Hepatocyte (in vitro differentiated cells): ENCODE measurements at regions not wholly inside any gene's neighbourhood (a gene's known extent, or its start where the extent isn't known, plus 50 kb on each side); places are given as distances from the start of the nearest gene placed in this dataset.

Experiments
- DNase-seq: peaks from one replicate; pipeline ENCODE4 v3.0.0-alpha.2; 2016; ENCODE audit warnings: low spot score
- H2AFZ ChIP-seq: fragments of 200-600 bp; sonication (generic); 2 replicates; pipeline ENCODE4 v1.6.0; 2016; ENCODE audit warnings: antibody characterized with exemption, mild to moderate bottlenecking
- H3K27ac ChIP-seq: fragments of 200-600 bp; sonication (generic); 2 replicates; pipeline ENCODE4 v1.5.1; 2016; ENCODE audit warnings: mild to moderate bottlenecking
- H3K27me3 ChIP-seq: fragments of 200-600 bp; sonication (generic); 2 replicates; pipeline ENCODE4 v1.6.1; 2016
- H3K36me3 ChIP-seq: fragments of 200-600 bp; sonication (generic); replicated peaks from 2 replicates; pipeline ENCODE4 v1.5.1; 2016; ENCODE audit warnings: low read depth; ENCODE audit not compliant: insufficient read depth
- H3K4me1 ChIP-seq: fragments of 200-600 bp; sonication (generic); 2 replicates; pipeline ENCODE4 v1.5.1; 2016; ENCODE audit warnings: mild to moderate bottlenecking, moderate library complexity; ENCODE audit not compliant: insufficient read depth
- H3K4me2 ChIP-seq: fragments of 200-600 bp; sonication (generic); 2 replicates; pipeline ENCODE4 v1.6.0; 2016
- H3K4me3 ChIP-seq: fragments of 200-600 bp; sonication (generic); 2 replicates; pipeline ENCODE4 v1.5.1; 2016; ENCODE audit warnings: mild to moderate bottlenecking
- H3K79me2 ChIP-seq: fragments of 200-600 bp; sonication (generic); 2 replicates; pipeline ENCODE4 v1.6.0; 2017; ENCODE audit warnings: mild to moderate bottlenecking
- H3K9me2 ChIP-seq: fragments of 200-600 bp; sonication (generic); replicated peaks from 2 replicates; pipeline ENCODE4 v1.6.0; 2017; ENCODE audit warnings: mild to moderate bottlenecking; ENCODE audit not compliant: insufficient read depth
- H3K9me3 ChIP-seq: fragments of 200-600 bp; sonication (generic); 2 replicates; pipeline ENCODE4 v1.5.1; 2016; ENCODE audit warnings: low read depth, mild to moderate bottlenecking
- H4K20me1 ChIP-seq: fragments of 200-600 bp; sonication (generic); 2 replicates; pipeline ENCODE4 v1.6.0; 2016; ENCODE audit warnings: mild to moderate bottlenecking; ENCODE audit not compliant: insufficient read depth, poor library complexity, severe bottlenecking
- EZH2 ChIP-seq: fragments of 200-600 bp; sonication (generic); IDR thresholded peaks from 2 replicates; pipeline ENCODE4 v1.6.1; 2016; ENCODE audit warnings: antibody characterized with exemption, mild to moderate bottlenecking, borderline replicate concordance
- EZH2phosphoT487 ChIP-seq: fragments of 200-600 bp; sonication (generic); IDR thresholded peaks from one replicate; pipeline ENCODE4 v1.6.1; 2018; ENCODE audit warnings: antibody characterized with exemption, mild to moderate bottlenecking, low read depth, moderate library complexity; ENCODE audit not compliant: unreplicated experiment, severe bottlenecking
- WGBS: methylation state at CpG from one replicate; pipeline ENCODE4 v1.1.6; 2016; ENCODE audit warnings: low lambda C conversion rate; ENCODE audit errors: missing lambda C conversion rate; 5-methylcytosine and 5-hydroxymethylcytosine counted together
- TF ChIP-seq, protein P1 (sequence below): fragments of 200-600 bp; sonication (generic); IDR thresholded peaks from 2 replicates; pipeline ENCODE4 v1.5.1; 2016; ENCODE audit warnings: antibody characterized with exemption, mild to moderate bottlenecking; ENCODE audit not compliant: poor library complexity

DNA sequence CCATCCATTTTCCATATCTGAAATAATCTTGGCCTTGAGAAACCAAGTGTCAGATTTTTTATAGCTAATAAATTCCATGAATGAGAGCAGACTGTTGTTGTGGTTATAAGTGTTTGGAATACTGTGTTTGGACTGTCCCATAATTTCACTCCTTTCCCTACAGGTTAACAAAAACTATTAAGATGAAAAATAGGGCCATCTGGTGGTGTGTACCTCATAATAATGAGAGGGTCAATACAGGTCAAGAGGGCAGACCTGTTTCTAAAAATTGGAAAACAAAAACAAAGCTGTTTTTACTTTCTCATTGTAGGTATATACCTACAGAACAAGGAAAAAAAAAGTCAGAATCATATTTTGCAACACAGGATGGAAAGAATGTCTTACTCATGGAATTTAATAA, 553.8 kb upstream of the SGO1 start:
- Histone ChIP-seq H3K79me2 (no peaks in the 10 kb centered on the region), H4K20me1 (no peaks in the 10 kb centered on the region), H3K9me3 (no peaks in the 10 kb centered on the region), H3K4me1 (peaks cover 10% of the 10 kb centered on the region), H3K36me3 (no peaks in the 10 kb centered on the region), H3K4me2 (no peak overlapping the region), H3K27ac (no peak overlapping the region), H3K9me2 (no peaks in the 10 kb centered on the region), H3K4me3 (no peak overlapping the region), H2AFZ (no peak overlapping the region), H3K27me3 (no peaks in the 10 kb centered on the region)
- no peak for DNase-seq
- TF ChIP-seq, protein P1, sequence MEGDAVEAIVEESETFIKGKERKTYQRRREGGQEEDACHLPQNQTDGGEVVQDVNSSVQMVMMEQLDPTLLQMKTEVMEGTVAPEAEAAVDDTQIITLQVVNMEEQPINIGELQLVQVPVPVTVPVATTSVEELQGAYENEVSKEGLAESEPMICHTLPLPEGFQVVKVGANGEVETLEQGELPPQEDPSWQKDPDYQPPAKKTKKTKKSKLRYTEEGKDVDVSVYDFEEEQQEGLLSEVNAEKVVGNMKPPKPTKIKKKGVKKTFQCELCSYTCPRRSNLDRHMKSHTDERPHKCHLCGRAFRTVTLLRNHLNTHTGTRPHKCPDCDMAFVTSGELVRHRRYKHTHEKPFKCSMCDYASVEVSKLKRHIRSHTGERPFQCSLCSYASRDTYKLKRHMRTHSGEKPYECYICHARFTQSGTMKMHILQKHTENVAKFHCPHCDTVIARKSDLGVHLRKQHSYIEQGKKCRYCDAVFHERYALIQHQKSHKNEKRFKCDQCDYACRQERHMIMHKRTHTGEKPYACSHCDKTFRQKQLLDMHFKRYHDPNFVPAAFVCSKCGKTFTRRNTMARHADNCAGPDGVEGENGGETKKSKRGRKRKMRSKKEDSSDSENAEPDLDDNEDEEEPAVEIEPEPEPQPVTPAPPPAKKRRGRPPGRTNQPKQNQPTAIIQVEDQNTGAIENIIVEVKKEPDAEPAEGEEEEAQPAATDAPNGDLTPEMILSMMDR, result no peak
- TF ChIP-seq EZH2 (no peak), EZH2phosphoT487 (no peak)

DNA sequence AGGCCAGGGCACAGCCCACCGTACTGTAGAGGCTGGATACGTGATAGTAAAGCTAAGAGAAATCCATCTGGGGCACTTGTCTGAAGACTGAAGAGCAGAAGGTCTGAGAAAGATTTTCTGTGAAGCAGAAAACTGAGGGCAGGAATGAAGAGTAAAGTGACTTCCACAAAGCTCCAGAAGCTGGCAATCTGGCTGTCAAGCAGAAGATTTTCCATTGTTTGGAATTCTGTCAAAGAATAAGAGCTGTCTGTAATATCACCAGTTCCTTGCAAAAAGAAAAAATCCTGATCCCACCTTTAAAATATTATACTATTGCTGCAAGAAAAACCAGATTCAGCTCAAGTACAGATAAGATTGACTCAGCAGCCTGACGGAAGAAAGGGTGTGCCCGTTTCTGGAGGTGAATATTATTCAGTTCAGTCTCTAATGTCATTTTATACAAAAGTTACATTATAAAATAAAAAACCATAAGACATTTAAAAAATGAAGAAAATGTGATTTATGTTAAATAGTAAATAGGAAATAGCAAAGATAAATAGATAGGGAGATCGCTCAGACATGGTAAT, 550.4 kb upstream of the SGO1 start:
- no peak overlapping the region for H3K4me2 ChIP-seq
- no peaks in the 10 kb centered on the region for H3K79me2 ChIP-seq
- H3K4me1 ChIP-seq, result no peaks in the 10 kb centered on the region
- 72% methylated on average over 5 of the region's 5 CpGs for WGBS
- no peaks in the 10 kb centered on the region for H3K9me2 ChIP-seq
- H3K27me3 ChIP-seq, result no peaks in the 10 kb centered on the region
- H3K9me3 ChIP-seq, result no peaks in the 10 kb centered on the region
- no peaks in the 10 kb centered on the region for H3K36me3 ChIP-seq
- H2AFZ ChIP-seq, result no peak overlapping the region
- no peak for TF ChIP-seq EZH2
- TF ChIP-seq, protein P1, result no peak
- no peak for TF ChIP-seq EZH2phosphoT487
- H3K27ac ChIP-seq, result no peak overlapping the region
- no peaks in the 10 kb centered on the region for H4K20me1 ChIP-seq
- H3K4me3 ChIP-seq, result no peak overlapping the region
- DNase-seq, result no peak

DNA sequence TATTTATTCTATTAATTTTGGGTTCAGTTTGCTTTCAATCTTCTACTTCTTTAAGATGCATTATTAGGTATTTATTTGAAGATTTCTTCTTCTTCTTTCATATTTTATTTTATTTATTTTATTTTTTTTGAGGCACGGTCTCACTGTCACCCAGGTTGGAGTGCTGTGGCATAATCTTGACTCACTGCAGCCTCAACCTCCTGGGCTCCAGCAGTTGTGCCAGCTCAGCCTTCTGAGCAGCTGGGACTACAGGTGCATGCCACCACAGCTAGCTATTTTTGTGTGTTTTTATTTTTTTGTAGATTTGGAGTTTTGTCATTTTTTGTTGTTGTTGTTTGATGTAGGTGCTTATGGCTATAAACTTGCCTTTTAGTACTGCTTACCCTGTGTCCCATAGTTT, 543.2 kb upstream of the SGO1 start:
- 93% methylated on average over 1 of the region's 1 CpG for WGBS

More for the DNA sequence above, 543.2 kb upstream of the SGO1 start:
- Histone ChIP-seq H3K9me3 (no peaks in the 10 kb centered on the region), H4K20me1 (no peaks in the 10 kb centered on the region), H3K9me2 (no peaks in the 10 kb centered on the region), H3K79me2 (no peaks in the 10 kb centered on the region), H3K36me3 (no peaks in the 10 kb centered on the region), H3K4me1 (no peaks in the 10 kb centered on the region), H3K4me3 (no peak overlapping the region), H3K4me2 (no peak overlapping the region), H3K27ac (no peak overlapping the region), H3K27me3 (no peaks in the 10 kb centered on the region), H2AFZ (no peak overlapping the region)
- DNase-seq, result no peak
- TF ChIP-seq EZH2 (no peak), EZH2phosphoT487 (no peak)
- TF ChIP-seq, protein P1, result no peak
